Stimulated activated CD4-positive, alpha-beta T cell treated with anti-CD3 and anti-CD28 coated beads, Interleukin-1b, Interleukin-23, amount 100 ng/mL, for 24 hours (primary cell): ENCODE measurements at regions not wholly inside any gene's neighbourhood (a gene's known extent, or its start where the extent isn't known, plus 50 kb on each side); places are given as distances from the start of the nearest gene placed in this dataset.
"Not testable (repeated sequence)": the region's sequence is repeated elsewhere in the genome, so short reads cannot be mapped to it uniquely, and the experiment has no call there.

Source experiments
- DNase-seq, 4 experiments: peaks; one replicate each; pipeline ENCODE4 v3.0.0-alpha.2; 2020; ENCODE audit warnings: low read depth in 4 of 4, low spot score in 1 of 4

DNA sequence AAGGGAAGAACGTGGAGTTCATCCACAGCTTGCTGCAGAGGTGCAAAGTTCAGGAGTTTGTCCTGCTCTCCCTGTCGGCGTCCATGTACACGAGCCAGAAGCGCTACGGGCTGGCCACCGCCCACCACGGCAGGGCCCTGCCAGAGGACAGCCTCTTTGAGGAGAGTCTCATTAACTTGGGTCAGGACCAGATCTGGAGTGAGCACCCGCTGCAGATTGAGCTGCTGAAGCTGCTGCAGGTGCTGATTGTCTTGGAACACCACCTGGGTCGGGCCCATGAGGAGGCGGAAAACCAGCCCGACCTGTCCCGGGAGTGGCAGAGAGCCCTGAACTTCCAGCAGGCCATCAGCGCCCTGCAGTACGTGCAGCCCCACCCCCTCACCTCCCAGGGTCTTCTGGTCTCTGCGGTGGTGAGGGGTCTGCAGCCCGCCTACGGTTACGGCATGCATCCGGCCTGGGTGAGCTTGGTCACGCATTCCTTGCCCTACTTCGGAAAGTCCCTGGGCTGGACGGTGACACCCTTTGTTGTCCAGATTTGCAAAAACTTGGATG, 73.8 kb upstream of the MORC3 start:
- DNase-seq = no peak

DNA sequence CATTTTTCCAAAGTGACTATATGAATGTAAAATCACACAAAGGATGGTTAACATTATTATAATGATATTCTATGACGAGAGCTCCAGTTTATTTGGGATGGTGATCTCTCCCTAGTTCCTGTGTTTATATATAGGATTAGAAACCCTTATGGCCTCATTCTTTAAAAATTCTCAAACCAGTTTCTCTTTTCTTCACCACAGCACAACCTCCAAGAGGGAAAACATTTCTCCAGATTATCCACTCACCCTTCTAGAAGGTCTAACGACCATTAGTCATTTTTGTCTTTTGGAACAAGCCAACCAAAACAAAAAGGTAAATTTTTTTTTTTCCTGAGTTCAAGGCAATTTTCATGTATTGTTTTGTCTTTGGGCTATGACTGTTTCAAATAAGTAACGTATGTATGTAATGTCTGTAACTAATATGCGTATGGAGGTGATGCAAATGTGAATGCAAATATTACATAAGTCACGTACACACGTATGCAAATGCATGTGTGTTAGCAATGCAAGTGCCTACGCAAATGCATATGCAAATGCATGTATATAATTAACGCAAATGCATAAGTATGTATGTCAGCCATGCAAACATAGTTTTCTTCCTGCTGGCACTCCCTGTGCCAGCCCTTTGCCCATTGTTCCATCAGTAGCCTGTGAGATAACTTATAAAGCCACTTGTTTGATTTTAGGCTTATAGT, 72.5 kb upstream of the MORC3 start:
- DNase-seq = no peak

DNA sequence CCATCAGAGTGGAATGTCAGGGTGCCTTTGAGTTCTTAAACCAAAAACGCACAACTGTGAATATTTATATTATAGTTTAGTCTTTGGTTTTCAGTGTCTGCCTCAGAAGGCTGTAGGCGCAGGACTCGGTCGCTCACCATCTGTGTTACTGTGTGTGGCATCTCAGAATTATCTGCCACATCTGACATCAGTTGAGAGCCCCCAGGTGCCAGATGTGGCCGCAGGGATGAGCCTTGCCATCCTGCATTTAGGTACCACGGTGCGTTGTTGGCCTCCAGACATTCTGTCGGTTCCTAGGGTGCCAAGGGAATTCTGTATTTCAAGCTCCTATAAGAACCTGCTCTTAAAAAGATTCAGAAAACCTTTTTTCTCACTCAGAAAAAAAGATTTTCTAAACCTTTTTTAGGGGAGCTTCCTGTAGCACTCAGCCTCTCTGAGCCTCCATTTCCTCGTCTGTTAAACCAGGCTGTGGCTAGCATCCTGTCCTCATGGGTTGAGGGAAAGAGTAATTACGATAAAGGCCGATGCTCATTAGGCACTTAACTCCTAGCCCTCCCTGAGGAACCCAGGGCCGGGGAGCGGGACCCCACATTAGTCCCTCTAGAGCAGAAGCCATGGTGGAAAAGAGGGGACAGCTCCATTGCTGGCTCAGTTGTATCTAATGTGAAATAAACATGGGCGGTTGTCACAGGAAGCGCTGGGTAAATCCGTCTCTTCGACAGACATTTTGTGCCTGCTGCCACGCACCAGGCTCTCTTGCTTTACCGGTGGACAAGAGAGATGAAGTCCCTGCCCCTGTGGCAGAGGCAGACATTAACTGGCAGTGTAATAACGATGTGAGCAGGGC, 70.2 kb upstream of the MORC3 start:
- DNase-seq = no peak

- no peak for DNase-seq
Observed at GRCh38 chr21:36250423-36251075, 69.4 kb upstream of the MORC3 start.

DNA sequence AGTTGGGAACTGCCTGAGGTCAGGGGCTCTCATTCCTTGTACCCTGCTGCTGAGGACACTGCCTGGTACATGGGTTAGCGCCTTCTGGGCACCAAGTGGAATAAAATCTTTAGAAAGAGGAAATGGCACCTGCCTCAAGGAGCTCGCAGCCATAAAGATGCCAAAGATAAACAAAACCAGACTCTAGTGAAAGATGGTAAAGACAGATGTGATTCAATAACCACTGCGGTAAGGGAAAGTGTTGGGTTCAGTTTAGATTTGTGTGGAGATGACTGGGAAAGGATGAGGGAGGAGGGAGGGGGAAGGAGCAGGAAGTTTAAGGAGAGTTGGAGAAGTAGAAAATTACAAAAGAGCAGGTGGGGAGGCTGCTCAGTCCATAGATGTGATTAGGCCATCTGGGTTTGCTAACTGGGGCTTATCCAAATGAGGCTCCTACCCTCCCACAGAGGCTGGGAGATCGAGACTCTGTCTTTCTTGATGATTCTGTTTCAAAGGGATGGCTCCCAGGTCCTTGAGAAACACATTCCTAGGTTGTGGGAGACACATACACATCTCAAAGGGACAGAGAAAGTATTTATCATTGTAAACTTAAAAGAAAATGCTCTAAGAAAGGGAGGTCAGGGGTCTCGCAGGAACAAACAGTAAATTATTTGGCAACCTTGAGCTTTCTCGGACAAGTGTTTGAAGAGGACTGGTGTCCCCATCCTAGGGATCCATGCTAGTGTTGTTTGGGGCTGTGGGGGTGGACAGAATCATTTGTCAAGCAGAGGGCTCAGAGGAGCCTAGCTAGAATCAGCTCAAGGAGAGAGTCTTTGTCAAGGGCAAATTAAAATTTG, 65.7 kb upstream of the MORC3 start:
- no peak for DNase-seq

DNA sequence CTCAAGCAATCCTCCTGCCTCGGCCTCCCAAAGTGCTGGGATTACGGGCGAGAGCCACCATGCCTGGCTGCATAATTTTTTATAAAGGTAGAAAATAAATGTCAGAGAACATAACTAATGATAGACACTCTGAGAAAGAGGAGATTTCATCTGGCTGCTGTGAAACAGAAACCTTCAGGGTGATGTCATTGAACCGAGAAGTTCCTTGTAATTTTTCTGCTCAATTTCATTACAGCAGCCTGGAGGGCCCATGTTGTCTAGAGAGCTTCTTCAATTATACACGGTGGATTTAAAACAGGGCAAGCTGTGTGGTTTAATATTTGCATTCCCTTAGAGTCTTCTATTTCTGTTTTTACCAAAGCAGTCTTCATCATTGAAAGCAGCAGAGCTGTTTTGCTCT, 64.3 kb upstream of the MORC3 start:
- no peak for DNase-seq

GRCh38 chr21:36257657-36258056, 62.3 kb upstream of the MORC3 start:
- DNase-seq = no peak

DNA sequence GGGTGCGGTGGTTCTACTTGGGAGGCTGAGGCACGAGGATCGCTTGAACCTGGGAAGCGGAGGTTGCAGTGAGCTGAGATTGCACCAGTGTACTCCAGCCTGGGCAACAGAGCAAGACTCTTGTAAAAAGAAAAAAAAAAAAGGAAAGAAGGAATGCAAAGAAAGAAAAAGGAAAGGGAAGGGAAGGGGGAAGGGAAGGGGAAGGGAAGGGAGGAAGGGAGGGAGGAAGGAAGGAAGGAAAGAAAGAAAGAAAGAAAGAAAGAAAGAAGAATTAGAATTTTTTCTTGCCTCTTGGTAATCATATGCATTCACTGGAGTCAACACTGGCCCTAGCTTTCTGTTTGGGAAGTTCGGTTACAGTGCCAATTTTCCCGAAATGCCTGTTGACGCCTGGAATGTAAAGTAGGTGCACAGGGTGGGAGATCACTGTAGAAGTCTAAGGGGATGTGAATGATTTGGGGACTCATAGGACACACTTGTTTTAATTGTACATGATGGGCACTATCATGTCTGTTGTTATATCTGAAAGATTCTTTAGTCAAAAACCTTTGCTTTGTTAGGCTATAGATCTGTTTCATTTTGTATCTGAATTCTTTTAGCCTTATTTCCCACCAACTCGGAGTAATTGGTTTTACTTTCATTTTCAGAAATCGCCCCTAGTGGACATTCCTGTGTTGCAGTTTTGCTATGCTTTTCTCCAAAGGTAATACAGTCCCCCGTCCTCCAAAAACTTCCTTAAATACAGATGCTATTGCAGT, 59.8 kb upstream of the MORC3 start:
- DNase-seq = no peak

GRCh38 chr21:36260802-36261201, 59.2 kb upstream of the MORC3 start:
- DNase-seq = no peak

- DNase-seq = no peak
Observed at GRCh38 chr21:36261459-36261858, 58.5 kb upstream of the MORC3 start.

DNA sequence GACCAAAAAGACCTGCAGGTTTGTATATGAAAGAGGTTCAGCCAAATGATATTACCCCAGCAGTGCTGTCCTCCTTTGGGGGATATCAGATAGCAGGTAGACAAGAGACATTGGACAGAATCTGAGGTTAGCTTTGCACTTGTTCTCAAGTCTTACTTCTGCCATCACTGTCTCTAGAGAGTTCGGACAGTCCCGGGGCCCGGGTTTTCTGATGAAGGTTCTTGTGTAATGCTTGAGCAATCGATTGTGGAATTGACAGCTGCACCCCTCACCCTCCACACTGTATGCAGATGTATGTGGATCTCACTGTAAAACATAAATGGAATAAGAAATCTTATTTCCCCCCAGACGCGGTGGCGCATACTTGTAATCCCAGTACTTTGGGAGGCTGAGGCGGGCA, 56.2 kb upstream of the MORC3 start:
- DNase-seq = no peak

- DNase-seq = no peak
Observed at GRCh38 chr21:36265431-36265830, 54.6 kb upstream of the MORC3 start.

GRCh38 chr21:36267828-36268227, 52.2 kb upstream of the MORC3 start:
- not testable (repeated sequence) for DNase-seq

- DNase-seq = not testable (repeated sequence)
Observed at GRCh38 chr21:36268264-36268663, 51.7 kb upstream of the MORC3 start.
